ENCODE measurements at regions not wholly inside any gene's neighbourhood (a gene's known extent, or its start where the extent isn't known, plus 50 kb on each side); places are given as distances from the start of the nearest gene placed in this dataset.

GRCh38 chr6:142699391-142699790 is 245.6 kb downstream of the HIVEP2 start:
- TF ChIP-seq CTCF (IDR thresholded peaks at IDR 0.05) = no peak
- intact Hi-C loops (cut with DNase I) = loop anchor here in 1 of 2 donors (10.0 kb wide), 1 partner anchor 725 kb away; no protein-coding TSS in a partner anchor

GRCh38 chr6:142700032-142700431 is 244.9 kb downstream of the HIVEP2 start:
- Histone ChIP-seq H3K4me3 (no peak overlapping the region), H3K27me3 (no peaks in the 10 kb centered on the region), H3K9me3 (no peaks in the 10 kb centered on the region), H3K4me1 (peaks cover 5 to 60% of the 10 kb centered on the region in 2 donors), H3K36me3 (no peaks in the 10 kb centered on the region), H3K27ac (no peak overlapping the region)
- TF ChIP-seq CTCF (IDR thresholded peaks at IDR 0.05) = no peak
- ATAC-seq = no peak
- intact Hi-C loops (cut with DNase I) = no loop called here
- no peak for DNase-seq

More at GRCh38 chr6:142699391-142699790, 245.6 kb downstream of the HIVEP2 start:
- H3K9me3 ChIP-seq = no peaks in the 10 kb centered on the region
- no peaks in the 10 kb centered on the region for H3K36me3 ChIP-seq
- H3K4me3 ChIP-seq = no peak overlapping the region
- peaks cover 5 to 55% of the 10 kb centered on the region in 2 donors for H3K4me1 ChIP-seq
- no peak overlapping the region for H3K27ac ChIP-seq
- no peak for ATAC-seq
- no peaks in the 10 kb centered on the region for H3K27me3 ChIP-seq
- no peak for DNase-seq

GRCh38 chr6:142700671-142701312 is 244.2 kb downstream of the HIVEP2 start:
- TF ChIP-seq CTCF (IDR thresholded peaks at IDR 0.05) = no peak
- H3K27me3 ChIP-seq = no peaks in the 10 kb centered on the region
- H3K36me3 ChIP-seq = no peaks in the 10 kb centered on the region
- H3K4me3 ChIP-seq = no peak overlapping the region
- intact Hi-C loops (cut with DNase I) = no loop called here
- no peak overlapping the region for H3K27ac ChIP-seq
- H3K4me1 ChIP-seq = peaks cover 5 to 68% of the 10 kb centered on the region in 2 donors
- no peaks in the 10 kb centered on the region for H3K9me3 ChIP-seq
- ATAC-seq = no peak
- DNase-seq = no peak
